Mesendoderm (in vitro differentiated cells): ENCODE measurements at regions not wholly inside any gene's neighbourhood (a gene's known extent, or its start where the extent isn't known, plus 50 kb on each side); places are given as distances from the start of the nearest gene placed in this dataset.

Experiments
- DNase-seq: peaks from one replicate; pipeline ENCODE4 v3.0.0; 2013
- H2AK5ac ChIP-seq: 2 replicates; pipeline ENCODE4 v1.6.1; 2013; ENCODE audit warnings: low read length, inconsistent platforms
- H2BK120ac ChIP-seq: 2 replicates; pipeline ENCODE4 v1.6.1; 2013; ENCODE audit warnings: low read depth, mild to moderate bottlenecking, low read length, moderate library complexity, mixed read lengths
- H2BK15ac ChIP-seq: replicated peaks from 2 replicates; pipeline ENCODE4 v1.6.1; 2013; ENCODE audit warnings: low read depth, mild to moderate bottlenecking, moderate library complexity
- H2BK5ac ChIP-seq: 2 replicates; pipeline ENCODE4 v1.6.1; 2013; ENCODE audit warnings: low read length, inconsistent platforms
- H3K18ac ChIP-seq: 2 replicates; pipeline ENCODE4 v1.6.1; 2013; ENCODE audit warnings: mild to moderate bottlenecking, low read length, mixed read lengths
- H3K23ac ChIP-seq: one replicate; pipeline ENCODE4 v1.6.1; 2013; ENCODE audit warnings: low read length
- H3K27ac ChIP-seq: 2 replicates; pipeline ENCODE4 v1.5.1; 2013; ENCODE audit warnings: low read depth, mild to moderate bottlenecking, inconsistent platforms, low read length, moderate library complexity
- H3K27me3 ChIP-seq: 2 replicates; pipeline ENCODE4 v1.6.1; 2013; ENCODE audit warnings: low read length, control low read depth, mild to moderate bottlenecking, inconsistent platforms; ENCODE audit not compliant: insufficient read depth, poor library complexity
- H3K36me3 ChIP-seq: 2 replicates; pipeline ENCODE4 v1.6.1; 2013; ENCODE audit warnings: low read length, inconsistent platforms; ENCODE audit not compliant: control insufficient read depth, insufficient read depth
- H3K4ac ChIP-seq: one replicate; pipeline ENCODE4 v1.6.1; 2013; ENCODE audit warnings: low read depth, mild to moderate bottlenecking, low read length, moderate library complexity
- H3K4me1 ChIP-seq: 2 replicates; pipeline ENCODE4 v1.6.1; 2013; ENCODE audit warnings: low read depth, low read length, inconsistent platforms; ENCODE audit not compliant: control insufficient read depth
- H3K4me2 ChIP-seq: 2 replicates; pipeline ENCODE4 v1.6.1; 2013; ENCODE audit warnings: low read length
- H3K4me3 ChIP-seq: 2 replicates; pipeline ENCODE4 v1.5.1; 2013; ENCODE audit warnings: mild to moderate bottlenecking, low read length
- H3K56ac ChIP-seq: one replicate; pipeline ENCODE4 v1.6.1; 2013; ENCODE audit warnings: low read length
- H3K79me1 ChIP-seq: 2 replicates; pipeline ENCODE4 v1.6.1; 2013; ENCODE audit warnings: low read length, inconsistent platforms
- H3K79me2 ChIP-seq: 2 replicates; pipeline ENCODE4 v1.6.1; 2013; ENCODE audit warnings: mild to moderate bottlenecking, low read length; ENCODE audit not compliant: control insufficient read depth, insufficient read depth
- H3K9ac ChIP-seq: 2 replicates; pipeline ENCODE4 v1.6.1; 2013; ENCODE audit warnings: low read length, inconsistent platforms
- H4K5ac ChIP-seq: one replicate; pipeline ENCODE4 v1.6.1; 2013; ENCODE audit warnings: low read length
- H4K8ac ChIP-seq: one replicate; pipeline ENCODE4 v1.6.1; 2013; ENCODE audit warnings: low read depth, mild to moderate bottlenecking, control low read depth, low read length, moderate library complexity
- WGBS: extraction: QIAGEN DNeasy Blood & Tissue Kit; methylation state at CpG from one replicate; pipeline ENCODE4 v1.1.7; 2013; ENCODE audit warnings: low lambda C conversion rate, missing lambda C conversion rate; ENCODE audit not compliant: insufficient coverage; ENCODE audit errors: extremely low coverage; 5-methylcytosine and 5-hydroxymethylcytosine counted together

GRCh38 chr6:786946-787763 is 94.2 kb upstream of the EXOC2 start:
- no peaks in the 10 kb centered on the region for H3K4me1 ChIP-seq
- H3K9ac ChIP-seq, result no peak overlapping the region
- no peaks in the 10 kb centered on the region for H3K36me3 ChIP-seq
- no peak overlapping the region for H2BK15ac ChIP-seq
- H3K79me2 ChIP-seq, result no peaks in the 10 kb centered on the region
- no peak overlapping the region for H3K4me2 ChIP-seq
- peak; percentile 45 for DNase-seq
- no peak overlapping the region for H2BK5ac ChIP-seq
- H3K27me3 ChIP-seq, result no peaks in the 10 kb centered on the region
- H3K4ac ChIP-seq, result no peak overlapping the region
- H3K18ac ChIP-seq, result no peak overlapping the region
- no peak overlapping the region for H3K56ac ChIP-seq
- no peak overlapping the region for H3K27ac ChIP-seq
- no peak overlapping the region for H2AK5ac ChIP-seq
- no peak overlapping the region for H3K23ac ChIP-seq
- H3K79me1 ChIP-seq, result no peaks in the 10 kb centered on the region
- no peak overlapping the region for H3K4me3 ChIP-seq
- WGBS, result no CpG with 5 or more reads among the region's 12 CpGs
- H4K8ac ChIP-seq, result no peak overlapping the region
- H4K5ac ChIP-seq, result no peak overlapping the region
- H2BK120ac ChIP-seq, result no peak overlapping the region

- H3K56ac ChIP-seq, result no peak overlapping the region
- no peak overlapping the region for H3K27ac ChIP-seq
- H2BK120ac ChIP-seq, result no peak overlapping the region
- H3K36me3 ChIP-seq, result no peaks in the 10 kb centered on the region
- DNase-seq, result no peak
- no peak overlapping the region for H2BK15ac ChIP-seq
- H3K4ac ChIP-seq, result no peak overlapping the region
- H3K9ac ChIP-seq, result no peak overlapping the region
- no peak overlapping the region for H3K23ac ChIP-seq
- no peak overlapping the region for H2BK5ac ChIP-seq
- H2AK5ac ChIP-seq, result no peak overlapping the region
- no peaks in the 10 kb centered on the region for H3K27me3 ChIP-seq
- no peak overlapping the region for H3K18ac ChIP-seq
- no CpG with 5 or more reads among the region's 9 CpGs for WGBS
- no peaks in the 10 kb centered on the region for H3K79me2 ChIP-seq
- no peak overlapping the region for H4K8ac ChIP-seq
- no peak overlapping the region for H3K4me3 ChIP-seq
- no peaks in the 10 kb centered on the region for H3K4me1 ChIP-seq
- H3K79me1 ChIP-seq, result no peaks in the 10 kb centered on the region
- H3K4me2 ChIP-seq, result no peak overlapping the region
- no peak overlapping the region for H4K5ac ChIP-seq
Measured at GRCh38 chr6:783966-784735, 91.2 kb upstream of the EXOC2 start.

GRCh38 chr6:782141-782540 is 89.2 kb upstream of the EXOC2 start:
- Histone ChIP-seq H2BK5ac (no peak overlapping the region), H3K4me1 (no peaks in the 10 kb centered on the region), H3K4ac (no peak overlapping the region), H3K23ac (no peak overlapping the region), H3K9ac (no peak overlapping the region), H3K79me2 (no peaks in the 10 kb centered on the region), H4K8ac (no peak overlapping the region), H3K27ac (no peak overlapping the region), H3K27me3 (no peaks in the 10 kb centered on the region), H3K56ac (no peak overlapping the region), H3K18ac (no peak overlapping the region), H3K79me1 (no peaks in the 10 kb centered on the region), H2BK120ac (no peak overlapping the region), H2BK15ac (no peak overlapping the region), H3K36me3 (no peaks in the 10 kb centered on the region), H3K4me3 (no peak overlapping the region), H2AK5ac (no peak overlapping the region), H3K4me2 (no peak overlapping the region), H4K5ac (no peak overlapping the region)
- DNase-seq, result no peak
- no CpG with 5 or more reads among the region's 5 CpGs for WGBS

GRCh38 chr6:781350-781961 is 88.5 kb upstream of the EXOC2 start:
- Histone ChIP-seq H3K18ac (no peak overlapping the region), H3K56ac (no peak overlapping the region), H4K8ac (no peak overlapping the region), H2BK5ac (no peak overlapping the region), H3K4me2 (no peak overlapping the region), H2AK5ac (no peak overlapping the region), H3K4ac (no peak overlapping the region), H3K23ac (no peak overlapping the region), H3K4me1 (no peaks in the 10 kb centered on the region), H3K79me1 (no peaks in the 10 kb centered on the region), H4K5ac (no peak overlapping the region), H2BK120ac (no peak overlapping the region), H3K27me3 (no peaks in the 10 kb centered on the region), H3K79me2 (no peaks in the 10 kb centered on the region), H3K4me3 (no peak overlapping the region), H3K27ac (no peak overlapping the region), H3K9ac (no peak overlapping the region), H3K36me3 (no peaks in the 10 kb centered on the region), H2BK15ac (no peak overlapping the region)
- no CpG with 5 or more reads among the region's 13 CpGs for WGBS
- DNase-seq, result peak; percentile 43

- no peak overlapping the region for H3K9ac ChIP-seq
- no peak overlapping the region for H2BK15ac ChIP-seq
- H3K56ac ChIP-seq, result no peak overlapping the region
- no peak for DNase-seq
- H4K5ac ChIP-seq, result no peak overlapping the region
- no peak overlapping the region for H3K23ac ChIP-seq
- no peak overlapping the region for H3K27ac ChIP-seq
- H3K4me1 ChIP-seq, result no peaks in the 10 kb centered on the region
- no peak overlapping the region for H2AK5ac ChIP-seq
- no peak overlapping the region for H3K4me2 ChIP-seq
- H3K36me3 ChIP-seq, result no peaks in the 10 kb centered on the region
- WGBS, result no CpG with 5 or more reads among the region's 3 CpGs
- H3K27me3 ChIP-seq, result no peaks in the 10 kb centered on the region
- H3K18ac ChIP-seq, result no peak overlapping the region
- no peak overlapping the region for H2BK5ac ChIP-seq
- no peak overlapping the region for H3K4me3 ChIP-seq
- no peak overlapping the region for H2BK120ac ChIP-seq
- no peaks in the 10 kb centered on the region for H3K79me2 ChIP-seq
- H4K8ac ChIP-seq, result no peak overlapping the region
- H3K79me1 ChIP-seq, result no peaks in the 10 kb centered on the region
- H3K4ac ChIP-seq, result no peak overlapping the region
Measured at GRCh38 chr6:780706-781105, 87.8 kb upstream of the EXOC2 start.
